IMR-90 (cell line): ENCODE measurements at regions not wholly inside any gene's neighbourhood (a gene's known extent, or its start where the extent isn't known, plus 50 kb on each side); places are given as distances from the start of the nearest gene placed in this dataset.

Experiments used
- ATAC-seq: fragments of 200-7000 bp; cut with Tn5 transposase; 2 replicates; pipeline ENCODE4 v1.9.1; 2020; ENCODE audit warnings: low read depth, mild to moderate bottlenecking, moderate library complexity
- BruUV-seq: library from RNA; stranded (reverse); fragments of 400-500 nt; replicated peaks from 2 replicates; lab custom pipeline; 2021; lab: Mats Ljungman, UMichigan
- CTCF ChIA-PET: fragments of 300-600 bp; formaldehyde crosslinking; extraction: SDS; loops from one replicate; lab custom pipeline; 2021; ENCODE audit warnings: antibody characterized with exemption; lab: Yijun Ruan, JAX
- POLR2A ChIA-PET: fragments of 300-600 bp; sonication (Branson Sonifier 250); formaldehyde crosslinking; loops from one replicate; lab custom pipeline; 2022; ENCODE audit warnings: antibody characterized with exemption; ENCODE audit not compliant: unreplicated experiment; lab: Charles Lee
- DNase-seq: peaks from one replicate; pipeline ENCODE4 v3.0.0; 2013
- H2AFZ ChIP-seq: replicated peaks from 2 replicates; pipeline ENCODE3; 2013; ENCODE audit warnings: low read length, mild to moderate bottlenecking; ENCODE audit not compliant: poor library complexity
- H2AK5ac ChIP-seq: 2 replicates; pipeline ENCODE4 v1.6.1; 2013; ENCODE audit warnings: low read depth, low read length, inconsistent platforms
- H2AK9ac ChIP-seq: replicated peaks from 2 replicates; pipeline ENCODE3; 2013; ENCODE audit warnings: mild to moderate bottlenecking, low read depth, low read length, moderate library complexity; ENCODE audit not compliant: poor library complexity
- H2BK120ac ChIP-seq: 2 replicates; pipeline ENCODE4 v1.6.1; 2013; ENCODE audit warnings: low read depth, low read length, inconsistent platforms
- H2BK15ac ChIP-seq: 3 replicates; pipeline ENCODE4 v1.6.1; 2013; ENCODE audit warnings: low read depth, low read length, inconsistent platforms
- H2BK20ac ChIP-seq: 2 replicates; pipeline ENCODE4 v1.6.1; 2013; ENCODE audit warnings: low read depth, mild to moderate bottlenecking, inconsistent platforms, low read length, moderate library complexity
- H2BK5ac ChIP-seq: 2 replicates; pipeline ENCODE4 v1.6.1; 2013; ENCODE audit warnings: mild to moderate bottlenecking, low read depth, low read length, inconsistent platforms; ENCODE audit not compliant: poor library complexity, severe bottlenecking
- H3K14ac ChIP-seq: replicated peaks from 2 replicates; pipeline ENCODE4 v1.6.1; 2013; ENCODE audit warnings: low read depth, low read length, inconsistent platforms
- H3K18ac ChIP-seq: 2 replicates; pipeline ENCODE4 v1.6.1; 2013; ENCODE audit warnings: low read depth, low read length, control low read depth
- H3K23ac ChIP-seq: 2 replicates; pipeline ENCODE4 v1.6.1; 2013; ENCODE audit warnings: low read depth, low read length, inconsistent platforms
- H3K27ac ChIP-seq: 2 replicates; pipeline ENCODE4 v1.5.1; 2013; ENCODE audit warnings: mild to moderate bottlenecking, control low read depth, low read length; ENCODE audit not compliant: insufficient read depth
- H3K27me3 ChIP-seq: 2 replicates; pipeline ENCODE4 v1.6.1; 2013; ENCODE audit warnings: low read length; ENCODE audit not compliant: control insufficient read depth, insufficient read depth
- H3K36me3 ChIP-seq: 2 replicates; pipeline ENCODE4 v1.6.1; 2013; ENCODE audit warnings: low read length, mixed read lengths; ENCODE audit not compliant: control insufficient read depth, insufficient read depth
- H3K4ac ChIP-seq: 2 replicates; pipeline ENCODE4 v1.6.1; 2013; ENCODE audit warnings: low read depth, low read length, inconsistent platforms
- H3K4me1 ChIP-seq: 2 replicates; pipeline ENCODE4 v1.6.1; 2013; ENCODE audit warnings: low read length, mixed read lengths; ENCODE audit not compliant: control insufficient read depth, insufficient read depth
- H3K4me2 ChIP-seq: 2 replicates; pipeline ENCODE4 v1.6.1; 2013; ENCODE audit warnings: low read depth, mild to moderate bottlenecking, control low read depth, low read length, moderate library complexity
- H3K4me3 ChIP-seq: 2 replicates; pipeline ENCODE4 v1.5.1; 2013; ENCODE audit warnings: low read depth, mild to moderate bottlenecking, control low read depth, low read length, moderate library complexity; ENCODE audit not compliant: insufficient read depth
- H3K56ac ChIP-seq: 2 replicates; pipeline ENCODE4 v1.6.1; 2013; ENCODE audit warnings: low read length, inconsistent platforms; ENCODE audit not compliant: insufficient read depth; ENCODE audit errors: extremely low read depth
- H3K79me1 ChIP-seq, 2 experiments: 2 replicates each; pipeline ENCODE4 v1.6.1; 2013; ENCODE audit warnings: low read length in 2 of 2, inconsistent platforms in 1 of 2, low read depth in 1 of 2
- H3K9ac ChIP-seq: 2 replicates; pipeline ENCODE4 v1.6.1; 2013; ENCODE audit warnings: low read depth, low read length, control low read depth
- H3K9me1 ChIP-seq: 2 replicates; pipeline ENCODE4 v1.6.1; 2013; ENCODE audit warnings: low read length, inconsistent platforms; ENCODE audit not compliant: insufficient read depth
- H3K9me3 ChIP-seq: 2 replicates; pipeline ENCODE4 v1.6.1; 2013; ENCODE audit warnings: low read length; ENCODE audit not compliant: control insufficient read depth, insufficient read depth
- H4K20me1 ChIP-seq: 2 replicates; pipeline ENCODE4 v1.6.1; 2013; ENCODE audit warnings: low read length, inconsistent platforms; ENCODE audit not compliant: insufficient read depth
- H4K5ac ChIP-seq: 2 replicates; pipeline ENCODE4 v1.6.1; 2013; ENCODE audit warnings: mild to moderate bottlenecking, low read depth, low read length, control low read depth
- H4K8ac ChIP-seq, 2 experiments: 2 replicates each; pipeline ENCODE4 v1.6.1; 2013; ENCODE audit warnings: low read depth in 2 of 2, low read length in 2 of 2, control low read depth in 1 of 2, inconsistent platforms in 1 of 2
- H4K91ac ChIP-seq: 2 replicates; pipeline ENCODE4 v1.6.1; 2013; ENCODE audit warnings: low read depth, low read length, inconsistent platforms; ENCODE audit not compliant: insufficient read depth
- WGBS, 2 experiments: methylation state at CpG; one replicate each; pipeline versions ENCODE4 v1.1.5 to v1.1.7; 2013; ENCODE audit warnings: missing lambda C conversion rate in 2 of 2; ENCODE audit not compliant: insufficient read length in 1 of 2; ENCODE audit errors: extremely low coverage in 2 of 2; 5-methylcytosine and 5-hydroxymethylcytosine counted together
- dilution Hi-C: fragments of 300-500 bp; cut with HindIII; formaldehyde crosslinking; loops from one replicate; pipeline ENCODE4 v1.14.3; 2018; ENCODE audit warnings: low sequenced_read_pairs; ENCODE audit not compliant: unreplicated experiment
- in situ Hi-C: fragments of 300-500 bp; cut with MboI; formaldehyde crosslinking; loops from 3 replicates; pipeline ENCODE4 v1.14.3; 2019; ENCODE audit warnings: low sequenced_read_pairs, inconsistent platforms, mixed read lengths
- intact Hi-C: fragments of 100-400 bp; cut with micrococcal nuclease; formaldehyde crosslinking; loops from 2 replicates; pipeline ENCODE4 v1.10.0; 2022
- TF ChIP-seq, protein P1 (sequence below): fragments of 150-350 bp; IDR thresholded peaks from 2 replicates; pipeline ENCODE4 v1.6.1; 2016; ENCODE audit warnings: low read depth, mild to moderate bottlenecking, low read length, moderate library complexity, borderline replicate concordance
- TF ChIP-seq, protein P2 (sequence below): conservative IDR thresholded peaks from 2 replicates; pipeline ENCODE4 v1.5.1; 2012; ENCODE audit warnings: mild to moderate bottlenecking, low read depth, low read length, improper control_type of control experiment

DNA sequence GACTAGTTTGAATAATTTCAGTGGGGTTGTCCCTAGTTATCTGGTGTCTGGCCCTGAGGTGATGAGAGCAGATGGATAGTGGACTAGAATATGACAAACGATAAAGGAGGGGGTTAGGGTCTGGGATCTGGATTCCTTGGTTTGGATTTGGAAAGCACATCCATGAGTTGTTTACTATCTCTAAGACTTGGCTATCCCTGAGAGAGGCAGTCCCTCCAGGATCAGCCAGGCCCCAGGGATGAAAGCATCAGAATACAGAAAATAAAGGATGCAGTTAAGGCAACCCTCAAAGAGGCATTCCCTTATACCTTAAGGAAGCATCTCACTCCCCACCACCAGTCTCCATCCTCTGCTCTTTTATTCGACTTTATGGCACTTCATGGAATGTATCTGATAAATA lies 230.7 kb downstream of the NHLRC3 start:
- POLR2A ChIA-PET: no interaction called here
- Histone ChIP-seq H2BK120ac (no peak overlapping the region), H4K20me1 (no peaks in the 10 kb centered on the region), H3K9ac (no peak overlapping the region), H4K5ac (no peak overlapping the region), H3K27me3 (no peaks in the 10 kb centered on the region), H3K36me3 (no peaks in the 10 kb centered on the region), H2BK5ac (no peak overlapping the region), H3K4ac (no peak overlapping the region), H4K8ac (no peak overlapping the region), H2AK9ac (no peak overlapping the region), H3K14ac (no peak overlapping the region), H3K18ac (no peak overlapping the region), H3K4me2 (no peak overlapping the region), H2BK20ac (no peak overlapping the region), H3K56ac (no peak overlapping the region), H4K91ac (no peak overlapping the region), H3K4me3 (no peak overlapping the region), H3K79me1 (no peaks in the 10 kb centered on the region), H3K9me3 (no peaks in the 10 kb centered on the region), H3K4me1 (no peaks in the 10 kb centered on the region), H2AK5ac (no peak overlapping the region), H3K27ac (no peak overlapping the region), H2AFZ (no peak overlapping the region), H3K9me1 (no peaks in the 10 kb centered on the region), H2BK15ac (no peak overlapping the region), H3K23ac (no peak overlapping the region)
- no peak for DNase-seq
- TF ChIP-seq, protein P1, sequence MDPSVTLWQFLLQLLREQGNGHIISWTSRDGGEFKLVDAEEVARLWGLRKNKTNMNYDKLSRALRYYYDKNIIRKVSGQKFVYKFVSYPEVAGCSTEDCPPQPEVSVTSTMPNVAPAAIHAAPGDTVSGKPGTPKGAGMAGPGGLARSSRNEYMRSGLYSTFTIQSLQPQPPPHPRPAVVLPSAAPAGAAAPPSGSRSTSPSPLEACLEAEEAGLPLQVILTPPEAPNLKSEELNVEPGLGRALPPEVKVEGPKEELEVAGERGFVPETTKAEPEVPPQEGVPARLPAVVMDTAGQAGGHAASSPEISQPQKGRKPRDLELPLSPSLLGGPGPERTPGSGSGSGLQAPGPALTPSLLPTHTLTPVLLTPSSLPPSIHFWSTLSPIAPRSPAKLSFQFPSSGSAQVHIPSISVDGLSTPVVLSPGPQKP: no peak
- TF ChIP-seq, protein P2, sequence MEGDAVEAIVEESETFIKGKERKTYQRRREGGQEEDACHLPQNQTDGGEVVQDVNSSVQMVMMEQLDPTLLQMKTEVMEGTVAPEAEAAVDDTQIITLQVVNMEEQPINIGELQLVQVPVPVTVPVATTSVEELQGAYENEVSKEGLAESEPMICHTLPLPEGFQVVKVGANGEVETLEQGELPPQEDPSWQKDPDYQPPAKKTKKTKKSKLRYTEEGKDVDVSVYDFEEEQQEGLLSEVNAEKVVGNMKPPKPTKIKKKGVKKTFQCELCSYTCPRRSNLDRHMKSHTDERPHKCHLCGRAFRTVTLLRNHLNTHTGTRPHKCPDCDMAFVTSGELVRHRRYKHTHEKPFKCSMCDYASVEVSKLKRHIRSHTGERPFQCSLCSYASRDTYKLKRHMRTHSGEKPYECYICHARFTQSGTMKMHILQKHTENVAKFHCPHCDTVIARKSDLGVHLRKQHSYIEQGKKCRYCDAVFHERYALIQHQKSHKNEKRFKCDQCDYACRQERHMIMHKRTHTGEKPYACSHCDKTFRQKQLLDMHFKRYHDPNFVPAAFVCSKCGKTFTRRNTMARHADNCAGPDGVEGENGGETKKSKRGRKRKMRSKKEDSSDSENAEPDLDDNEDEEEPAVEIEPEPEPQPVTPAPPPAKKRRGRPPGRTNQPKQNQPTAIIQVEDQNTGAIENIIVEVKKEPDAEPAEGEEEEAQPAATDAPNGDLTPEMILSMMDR: no peak
- WGBS, 2 experiments: no CpG with 5 or more reads among the region's 2 CpGs
- CTCF ChIA-PET: no interaction called here
- dilution Hi-C loops: no loop called here
- intact Hi-C loops: loop anchor here (5.0 kb wide), 1 partner anchor 217 kb away; no protein-coding TSS in a partner anchor
- in situ Hi-C loops: no loop called here
- BruUV-seq: no TSS peak
- ATAC-seq: no peak
